CD4-positive, alpha-beta T cell treated with Interleukin-17A for 1 hour (primary cell): ENCODE measurements at regions not wholly inside any gene's neighbourhood (a gene's known extent, or its start where the extent isn't known, plus 50 kb on each side); places are given as distances from the start of the nearest gene placed in this dataset.

ENCODE experiments used
- DNase-seq: peaks from one replicate; pipeline ENCODE4 v3.0.0-alpha.2; 2020

- no peak for DNase-seq
Observed at GRCh38 chr9:107756091-107756490, 266.5 kb upstream of the KLF4 start.

- peak; percentile 1 for DNase-seq
Observed at GRCh38 chr9:107755246-107755645, 265.7 kb upstream of the KLF4 start.

GRCh38 chr9:107751567-107752210 lies 262.1 kb upstream of the KLF4 start:
- DNase-seq, result no peak

- DNase-seq, result no peak
Observed at GRCh38 chr9:107750741-107751566, 261.4 kb upstream of the KLF4 start.

GRCh38 chr9:107749787-107750444 lies 260.3 kb upstream of the KLF4 start:
- DNase-seq, result no peak

GRCh38 chr9:107744873-107745272 lies 255.3 kb upstream of the KLF4 start:
- no peak for DNase-seq

- DNase-seq, result no peak
Observed at GRCh38 chr9:107742531-107743309, 253.2 kb upstream of the KLF4 start.

- DNase-seq, result no peak
Observed at GRCh38 chr9:107740088-107740980, 250.8 kb upstream of the KLF4 start.

GRCh38 chr9:107739601-107740082 lies 250.1 kb upstream of the KLF4 start:
- no peak for DNase-seq

- DNase-seq, result no peak
Observed at GRCh38 chr9:107738789-107739188, 249.2 kb upstream of the KLF4 start.

- DNase-seq, result no peak
Observed at GRCh38 chr9:107737987-107738743, 248.6 kb upstream of the KLF4 start.

- no peak for DNase-seq
Observed at GRCh38 chr9:107737610-107737986, 248.0 kb upstream of the KLF4 start.

GRCh38 chr9:107735821-107736220 lies 246.3 kb upstream of the KLF4 start:
- no peak for DNase-seq

- no peak for DNase-seq
Observed at GRCh38 chr9:107734256-107735013, 244.9 kb upstream of the KLF4 start.

- DNase-seq, result no peak
Observed at GRCh38 chr9:107733523-107733894, 243.9 kb upstream of the KLF4 start.

- no peak for DNase-seq
Observed at GRCh38 chr9:107732781-107733522, 243.4 kb upstream of the KLF4 start.

GRCh38 chr9:107731115-107731762 lies 241.7 kb upstream of the KLF4 start:
- no peak for DNase-seq

GRCh38 chr9:107730666-107731065 lies 241.1 kb upstream of the KLF4 start:
- no peak for DNase-seq
